ENCODE measurements at regions not wholly inside any gene's neighbourhood (a gene's known extent, or its start where the extent isn't known, plus 50 kb on each side); places are given as distances from the start of the nearest gene placed in this dataset.

- no peaks in the 10 kb centered on the region for H3K9me2 ChIP-seq (ENCODE audit: insufficient read depth, low read length)
- H3K27ac ChIP-seq (ENCODE audit: low read length): no peak overlapping the region
- H3K36me3 ChIP-seq (ENCODE audit: insufficient read depth, low read length): no peaks in the 10 kb centered on the region
- no peaks in the 10 kb centered on the region for H3K9me3 ChIP-seq (ENCODE audit: low read length)
- H4K20me1 ChIP-seq (ENCODE audit: insufficient read depth): no peaks in the 10 kb centered on the region
- H3K9ac ChIP-seq (ENCODE audit: low read length): no peak overlapping the region
- TF ChIP-seq, protein P1, sequence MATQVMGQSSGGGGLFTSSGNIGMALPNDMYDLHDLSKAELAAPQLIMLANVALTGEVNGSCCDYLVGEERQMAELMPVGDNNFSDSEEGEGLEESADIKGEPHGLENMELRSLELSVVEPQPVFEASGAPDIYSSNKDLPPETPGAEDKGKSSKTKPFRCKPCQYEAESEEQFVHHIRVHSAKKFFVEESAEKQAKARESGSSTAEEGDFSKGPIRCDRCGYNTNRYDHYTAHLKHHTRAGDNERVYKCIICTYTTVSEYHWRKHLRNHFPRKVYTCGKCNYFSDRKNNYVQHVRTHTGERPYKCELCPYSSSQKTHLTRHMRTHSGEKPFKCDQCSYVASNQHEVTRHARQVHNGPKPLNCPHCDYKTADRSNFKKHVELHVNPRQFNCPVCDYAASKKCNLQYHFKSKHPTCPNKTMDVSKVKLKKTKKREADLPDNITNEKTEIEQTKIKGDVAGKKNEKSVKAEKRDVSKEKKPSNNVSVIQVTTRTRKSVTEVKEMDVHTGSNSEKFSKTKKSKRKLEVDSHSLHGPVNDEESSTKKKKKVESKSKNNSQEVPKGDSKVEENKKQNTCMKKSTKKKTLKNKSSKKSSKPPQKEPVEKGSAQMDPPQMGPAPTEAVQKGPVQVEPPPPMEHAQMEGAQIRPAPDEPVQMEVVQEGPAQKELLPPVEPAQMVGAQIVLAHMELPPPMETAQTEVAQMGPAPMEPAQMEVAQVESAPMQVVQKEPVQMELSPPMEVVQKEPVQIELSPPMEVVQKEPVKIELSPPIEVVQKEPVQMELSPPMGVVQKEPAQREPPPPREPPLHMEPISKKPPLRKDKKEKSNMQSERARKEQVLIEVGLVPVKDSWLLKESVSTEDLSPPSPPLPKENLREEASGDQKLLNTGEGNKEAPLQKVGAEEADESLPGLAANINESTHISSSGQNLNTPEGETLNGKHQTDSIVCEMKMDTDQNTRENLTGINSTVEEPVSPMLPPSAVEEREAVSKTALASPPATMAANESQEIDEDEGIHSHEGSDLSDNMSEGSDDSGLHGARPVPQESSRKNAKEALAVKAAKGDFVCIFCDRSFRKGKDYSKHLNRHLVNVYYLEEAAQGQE (IDR thresholded peaks at IDR 0.05; ENCODE audit: borderline replicate concordance): no peak
- TF ChIP-seq MXI1 (conservative IDR thresholded peaks at IDR 0.05; ENCODE audit: poor library complexity, severe bottlenecking) (no peak), TAF1 (IDR thresholded peaks at IDR 0.05; ENCODE audit: low read depth) (no peak), CTCF (IDR thresholded peaks at IDR 0.05; ENCODE audit: poor library complexity, severe bottlenecking) (no peak), POLR2AphosphoS5 (IDR thresholded peaks at IDR 0.05) (no peak), SMC3 (conservative IDR thresholded peaks at IDR 0.05; ENCODE audit: poor library complexity) (no peak), EP300 (conservative IDR thresholded peaks at IDR 0.05; ENCODE audit: poor library complexity, severe bottlenecking) (no peak), RAD21 (conservative IDR thresholded peaks at IDR 0.05) (no peak), EZH2 (IDR thresholded peaks at IDR 0.05; ENCODE audit: borderline replicate concordance, insufficient read depth, low read length, poor library complexity, severe bottlenecking) (no peak)
- no peaks in the 10 kb centered on the region for H3F3A ChIP-seq (ENCODE audit: insufficient read depth, low read length, poor library complexity, severe bottlenecking)
- H2AFZ ChIP-seq (ENCODE audit: low read depth, low read length): no peak overlapping the region
- no peaks in the 10 kb centered on the region for H3K79me2 ChIP-seq (replicated peaks; ENCODE audit: insufficient read depth, low read length)
- no peaks in the 10 kb centered on the region for H3K27me3 ChIP-seq (ENCODE audit: insufficient read depth, low read depth, low read length)
- no peak overlapping the region for H3K4me3 ChIP-seq (ENCODE audit: low read length)
- no peak overlapping the region for H3K4me2 ChIP-seq (ENCODE audit: low read length)
These were observed 240.5 kb upstream of the SALL3 start for GRCh38 chr18:78739115-78739514.

GRCh38 chr18:78739882-78740677, 239.5 kb upstream of the SALL3 start:
- Histone ChIP-seq H3K4me2 (ENCODE audit: low read length) (no peak overlapping the region), H3K27ac (ENCODE audit: low read length) (no peak overlapping the region), H3F3A (ENCODE audit: insufficient read depth, low read length, poor library complexity, severe bottlenecking) (no peaks in the 10 kb centered on the region), H3K36me3 (ENCODE audit: insufficient read depth, low read length) (no peaks in the 10 kb centered on the region), H3K27me3 (ENCODE audit: insufficient read depth, low read depth, low read length) (no peaks in the 10 kb centered on the region), H3K79me2 (replicated peaks; ENCODE audit: insufficient read depth, low read length) (no peaks in the 10 kb centered on the region), H3K9ac (ENCODE audit: low read length) (no peak overlapping the region), H4K20me1 (ENCODE audit: insufficient read depth) (no peaks in the 10 kb centered on the region), H3K9me2 (ENCODE audit: insufficient read depth, low read length) (no peaks in the 10 kb centered on the region), H3K4me3 (ENCODE audit: low read length) (no peak overlapping the region), H3K9me3 (ENCODE audit: low read length) (no peaks in the 10 kb centered on the region), H2AFZ (ENCODE audit: low read depth, low read length) (no peak overlapping the region)
- TF ChIP-seq TAF1 (IDR thresholded peaks at IDR 0.05; ENCODE audit: low read depth) (no peak), EP300 (conservative IDR thresholded peaks at IDR 0.05; ENCODE audit: poor library complexity, severe bottlenecking) (no peak), EZH2 (IDR thresholded peaks at IDR 0.05; ENCODE audit: borderline replicate concordance, insufficient read depth, low read length, poor library complexity, severe bottlenecking) (no peak), SMC3 (conservative IDR thresholded peaks at IDR 0.05; ENCODE audit: poor library complexity) (no peak), RAD21 (conservative IDR thresholded peaks at IDR 0.05) (no peak), POLR2AphosphoS5 (IDR thresholded peaks at IDR 0.05) (no peak), CTCF (IDR thresholded peaks at IDR 0.05; ENCODE audit: poor library complexity, severe bottlenecking) (no peak), MXI1 (conservative IDR thresholded peaks at IDR 0.05; ENCODE audit: poor library complexity, severe bottlenecking) (no peak)
- TF ChIP-seq, protein P1 (IDR thresholded peaks at IDR 0.05; ENCODE audit: borderline replicate concordance): no peak
